DOHH2 (cell line): ENCODE measurements at regions not wholly inside any gene's neighbourhood (a gene's known extent, or its start where the extent isn't known, plus 50 kb on each side); places are given as distances from the start of the nearest gene placed in this dataset.

ENCODE experiments used
- H3F3A ChIP-seq: fragments of 200-600 bp; sonication (generic), shearing (Covaris generic); 2 replicates; pipeline ENCODE4 v1.6.0; 2016; ENCODE audit warnings: antibody characterized with exemption, mild to moderate bottlenecking; ENCODE audit not compliant: control insufficient read depth, insufficient read depth
- H3K27ac ChIP-seq: fragments of 200-600 bp; sonication (generic); 2 replicates; pipeline ENCODE4 v1.5.1; 2014; ENCODE audit warnings: low read depth, mild to moderate bottlenecking, low read length, moderate library complexity
- H3K27me3 ChIP-seq: fragments of 200-600 bp; sonication (generic); 2 replicates; pipeline ENCODE4 v1.6.1; 2014; ENCODE audit warnings: mild to moderate bottlenecking, low read length, mixed read lengths; ENCODE audit not compliant: control insufficient read depth
- H3K36me3 ChIP-seq: fragments of 200-600 bp; sonication (generic); 2 replicates; pipeline ENCODE4 v1.6.1; 2014; ENCODE audit warnings: mild to moderate bottlenecking, low read length, moderate library complexity, mixed read lengths; ENCODE audit not compliant: control insufficient read depth
- H3K4me1 ChIP-seq: fragments of 200-600 bp; sonication (generic); 2 replicates; pipeline ENCODE4 v1.6.1; 2014; ENCODE audit warnings: mild to moderate bottlenecking, low read length, mixed read lengths; ENCODE audit not compliant: control insufficient read depth
- H3K4me2 ChIP-seq: fragments of 200-600 bp; sonication (generic); 2 replicates; pipeline ENCODE4 v1.6.0; 2014; ENCODE audit warnings: mild to moderate bottlenecking, low read length, moderate library complexity
- H3K4me3 ChIP-seq: fragments of 200-600 bp; sonication (generic); 2 replicates; pipeline ENCODE4 v1.5.1; 2014; ENCODE audit warnings: mild to moderate bottlenecking, low read length, mixed read lengths
- H3K79me2 ChIP-seq: fragments of 200-600 bp; sonication (generic); 2 replicates; pipeline ENCODE4 v1.6.1; 2014; ENCODE audit warnings: mild to moderate bottlenecking, low read length, mixed read lengths; ENCODE audit not compliant: control insufficient read depth
- H3K9me2 ChIP-seq: fragments of 200-600 bp; sonication (generic); replicated peaks from 2 replicates; pipeline ENCODE4 v1.6.1; 2014; ENCODE audit warnings: mild to moderate bottlenecking, low read length, mixed read lengths; ENCODE audit not compliant: control insufficient read depth
- H3K9me3 ChIP-seq: fragments of 200-600 bp; sonication (generic); 2 replicates; pipeline ENCODE4 v1.6.1; 2014; ENCODE audit warnings: antibody characterized with exemption, low read length, mixed read lengths; ENCODE audit not compliant: control insufficient read depth, insufficient read depth
- H4K20me1 ChIP-seq: fragments of 200-600 bp; sonication (generic); 2 replicates; pipeline ENCODE4 v1.6.0; 2014; ENCODE audit warnings: low read depth, mild to moderate bottlenecking, antibody characterized with exemption, low read length, moderate library complexity; ENCODE audit not compliant: control insufficient read depth, insufficient read depth
- CTCF ChIP-seq: fragments of 200-600 bp; sonication (generic); IDR thresholded peaks from one replicate; pipeline ENCODE4 v1.5.1; 2014; ENCODE audit warnings: antibody characterized with exemption, mild to moderate bottlenecking, low read depth, low read length; ENCODE audit not compliant: poor library complexity, severe bottlenecking
- EZH2phosphoT487 ChIP-seq: fragments of 200-600 bp; sonication (generic); IDR thresholded peaks from 2 replicates; pipeline ENCODE4 v1.6.1; 2017; ENCODE audit warnings: borderline replicate concordance, mild to moderate bottlenecking, antibody characterized with exemption, low read length, moderate library complexity, mixed read lengths

DNA sequence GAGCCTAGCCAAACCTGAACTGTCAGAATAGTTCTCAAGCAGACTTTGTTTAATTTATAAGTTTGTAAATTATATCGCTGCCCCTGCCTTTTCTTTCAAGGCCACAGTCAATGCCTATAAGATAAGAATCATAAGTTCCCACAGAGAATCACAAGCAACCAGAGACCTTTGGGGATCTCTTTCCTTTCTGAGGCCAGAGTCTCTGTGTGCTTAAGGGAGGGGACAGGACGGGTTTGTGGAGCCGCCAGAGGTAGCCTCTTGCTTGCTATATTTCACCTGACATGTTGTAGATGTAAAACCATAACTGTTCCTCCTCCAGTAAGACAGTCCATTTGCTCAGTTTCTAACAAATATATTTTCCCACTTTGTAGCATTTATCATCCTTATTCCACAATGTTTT lies 458.8 kb downstream of the RFC3 start:
- no peak overlapping the region for H3K4me3 ChIP-seq
- TF ChIP-seq CTCF (no peak), EZH2phosphoT487 (no peak)
- no peaks in the 10 kb centered on the region for H4K20me1 ChIP-seq
- H3K27me3 ChIP-seq: no peaks in the 10 kb centered on the region
- no peaks in the 10 kb centered on the region for H3F3A ChIP-seq
- H3K79me2 ChIP-seq: no peaks in the 10 kb centered on the region
- no peak overlapping the region for H3K27ac ChIP-seq
- no peaks in the 10 kb centered on the region for H3K4me1 ChIP-seq
- H3K36me3 ChIP-seq: no peaks in the 10 kb centered on the region
- no peaks in the 10 kb centered on the region for H3K9me3 ChIP-seq
- H3K9me2 ChIP-seq: no peaks in the 10 kb centered on the region
- H3K4me2 ChIP-seq: no peak overlapping the region

DNA sequence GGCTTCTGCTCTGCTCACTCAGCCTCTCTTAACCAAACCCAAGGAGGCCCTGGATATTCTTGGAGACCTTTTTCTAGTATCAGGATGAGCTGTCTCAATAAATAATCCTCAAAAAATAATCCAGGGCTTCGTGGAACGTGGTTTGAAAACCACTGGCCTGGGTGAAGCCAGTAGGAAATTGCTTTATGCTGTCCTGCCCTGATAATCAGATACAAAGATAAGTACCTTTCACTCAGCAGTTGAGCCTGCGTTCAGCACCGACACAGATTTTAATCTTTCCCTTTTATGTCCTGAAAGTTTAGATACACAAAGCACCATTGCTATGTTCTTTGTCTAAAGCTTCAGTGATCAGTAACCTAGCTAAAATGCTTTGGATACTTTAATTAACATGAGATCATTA lies 460.0 kb downstream of the RFC3 start:
- no peaks in the 10 kb centered on the region for H3K9me2 ChIP-seq
- TF ChIP-seq EZH2phosphoT487 (no peak), CTCF (no peak)
- H3K4me1 ChIP-seq: no peaks in the 10 kb centered on the region
- no peaks in the 10 kb centered on the region for H3K9me3 ChIP-seq
- no peaks in the 10 kb centered on the region for H3K79me2 ChIP-seq
- H3K27ac ChIP-seq: no peak overlapping the region
- no peak overlapping the region for H3K4me2 ChIP-seq
- H3K36me3 ChIP-seq: no peaks in the 10 kb centered on the region
- no peaks in the 10 kb centered on the region for H4K20me1 ChIP-seq
- no peaks in the 10 kb centered on the region for H3F3A ChIP-seq
- no peaks in the 10 kb centered on the region for H3K27me3 ChIP-seq
- no peak overlapping the region for H3K4me3 ChIP-seq

GRCh38 chr13:34278780-34279179 lies 460.8 kb downstream of the RFC3 start:
- TF ChIP-seq CTCF (no peak), EZH2phosphoT487 (no peak)
- no peak overlapping the region for H3K27ac ChIP-seq
- H3K4me3 ChIP-seq: no peak overlapping the region
- H3K9me2 ChIP-seq: no peaks in the 10 kb centered on the region
- no peaks in the 10 kb centered on the region for H3K36me3 ChIP-seq
- H3K4me1 ChIP-seq: no peaks in the 10 kb centered on the region
- no peaks in the 10 kb centered on the region for H3K27me3 ChIP-seq
- no peaks in the 10 kb centered on the region for H4K20me1 ChIP-seq
- no peaks in the 10 kb centered on the region for H3K79me2 ChIP-seq
- H3K9me3 ChIP-seq: no peaks in the 10 kb centered on the region
- no peak overlapping the region for H3K4me2 ChIP-seq
- H3F3A ChIP-seq: no peaks in the 10 kb centered on the region

- no peak for TF ChIP-seq EZH2phosphoT487
Observed at GRCh38 chr13:34290661-34291060, 472.7 kb downstream of the RFC3 start.

More at GRCh38 chr13:34290661-34291060, 472.7 kb downstream of the RFC3 start:
- no peaks in the 10 kb centered on the region for H3K9me2 ChIP-seq
- no peaks in the 10 kb centered on the region for H3K27me3 ChIP-seq
- no peaks in the 10 kb centered on the region for H4K20me1 ChIP-seq
- no peaks in the 10 kb centered on the region for H3K36me3 ChIP-seq
- no peak overlapping the region for H3K4me2 ChIP-seq
- no peaks in the 10 kb centered on the region for H3K4me1 ChIP-seq
- H3K4me3 ChIP-seq: no peak overlapping the region
- no peak overlapping the region for H3K27ac ChIP-seq
- no peaks in the 10 kb centered on the region for H3K79me2 ChIP-seq
- H3K9me3 ChIP-seq: no peaks in the 10 kb centered on the region
- no peaks in the 10 kb centered on the region for H3F3A ChIP-seq
